GM18520 (cell line): ENCODE measurements at regions not wholly inside any gene's neighbourhood (a gene's known extent, or its start where the extent isn't known, plus 50 kb on each side); places are given as distances from the start of the nearest gene placed in this dataset.
"Not testable (repeated sequence)": the region's sequence is repeated elsewhere in the genome, so short reads cannot be mapped to it uniquely, and the experiment has no call there.

Source experiments
- ATAC-seq: cut with Tn5 transposase; IDR thresholded peaks from one replicate; pipeline ENCODE4 v1.9.1; 2021; ENCODE audit not compliant: unreplicated experiment

DNA sequence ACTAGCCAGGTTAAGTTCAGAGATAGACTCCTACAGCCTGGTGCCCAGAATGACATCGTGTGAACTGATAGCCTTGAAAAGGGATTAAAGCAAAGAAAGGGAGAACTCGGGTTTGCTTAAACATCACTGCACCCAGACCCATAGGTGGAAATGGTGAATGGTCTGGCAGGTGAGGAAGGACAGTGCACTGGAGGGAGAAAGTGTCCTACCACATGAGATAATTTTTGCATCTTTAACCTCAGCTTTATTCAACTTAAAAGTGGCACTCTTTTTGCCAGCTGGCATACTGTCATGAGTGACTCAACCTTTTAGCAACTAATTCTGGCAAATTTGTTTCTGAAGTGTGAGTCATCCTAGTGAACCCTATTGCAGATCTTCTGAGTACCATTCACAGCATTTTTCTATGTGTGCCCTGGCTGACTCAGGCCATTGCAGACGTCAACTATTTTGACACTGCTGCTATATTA is 53.0 kb upstream of the DAPP1 start:
- peak; percentile 97 for ATAC-seq

GRCh38 chr4:99762728-99763127 is 53.9 kb upstream of the DAPP1 start:
- ATAC-seq = no peak

- no peak for ATAC-seq
Observed at GRCh38 chr4:99759988-99760387, 56.6 kb upstream of the DAPP1 start.

- no peak for ATAC-seq
Observed at GRCh38 chr4:99759346-99759984, 57.2 kb upstream of the DAPP1 start.

DNA sequence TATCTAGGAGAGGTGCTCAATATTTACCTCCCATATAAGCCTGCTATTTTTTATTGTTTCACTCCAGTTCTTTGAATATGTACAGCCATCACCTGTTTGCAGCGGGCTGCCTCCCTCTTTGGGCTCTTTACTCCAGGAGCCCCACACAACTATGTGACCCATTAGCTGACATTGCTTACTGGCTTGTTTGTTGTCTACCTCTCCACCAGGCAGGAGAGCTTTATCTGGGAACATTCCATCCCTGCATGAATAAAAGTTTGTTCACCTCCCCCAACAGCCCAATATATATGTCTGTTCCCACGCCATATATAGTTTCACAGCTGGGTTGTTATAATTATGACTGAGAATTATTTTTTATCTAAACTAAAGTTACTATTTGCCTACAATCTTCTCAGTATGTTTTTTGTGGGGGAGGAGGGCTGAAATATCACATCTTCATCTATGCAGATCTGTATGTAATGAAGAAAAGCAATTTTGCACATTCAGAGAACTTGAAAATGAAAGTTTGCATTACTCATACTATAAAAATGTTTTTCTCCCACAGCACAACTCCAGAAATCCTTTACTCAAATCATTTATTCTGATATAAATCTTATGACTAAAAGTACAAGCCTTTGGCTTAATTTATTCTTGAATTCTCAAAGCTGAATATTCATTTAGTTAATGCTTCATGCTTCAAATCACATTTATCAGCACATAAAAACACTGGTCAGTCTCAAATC is 61.2 kb upstream of the DAPP1 start:
- no peak for ATAC-seq

DNA sequence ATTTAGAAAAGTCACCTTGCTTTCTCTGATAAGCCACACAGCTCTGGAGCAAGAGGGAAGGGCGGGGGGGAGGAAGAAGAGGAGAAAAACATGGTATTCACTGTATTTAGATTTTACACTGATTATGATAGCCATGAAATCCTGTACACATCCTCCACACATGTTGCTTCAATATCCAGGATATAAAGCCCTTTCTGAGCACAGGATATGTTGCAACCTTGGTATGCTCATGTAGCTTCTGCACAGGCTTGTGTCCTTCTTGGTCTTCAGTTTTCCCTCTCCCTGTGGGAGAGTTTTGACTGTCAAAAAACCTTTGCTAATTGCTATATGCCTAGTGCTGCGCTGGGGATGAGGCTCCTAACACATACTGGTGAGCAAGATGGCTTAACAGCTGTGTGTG is 61.9 kb upstream of the DAPP1 start:
- no peak for ATAC-seq

GRCh38 chr4:99753931-99754330 is 62.7 kb upstream of the DAPP1 start:
- no peak for ATAC-seq

DNA sequence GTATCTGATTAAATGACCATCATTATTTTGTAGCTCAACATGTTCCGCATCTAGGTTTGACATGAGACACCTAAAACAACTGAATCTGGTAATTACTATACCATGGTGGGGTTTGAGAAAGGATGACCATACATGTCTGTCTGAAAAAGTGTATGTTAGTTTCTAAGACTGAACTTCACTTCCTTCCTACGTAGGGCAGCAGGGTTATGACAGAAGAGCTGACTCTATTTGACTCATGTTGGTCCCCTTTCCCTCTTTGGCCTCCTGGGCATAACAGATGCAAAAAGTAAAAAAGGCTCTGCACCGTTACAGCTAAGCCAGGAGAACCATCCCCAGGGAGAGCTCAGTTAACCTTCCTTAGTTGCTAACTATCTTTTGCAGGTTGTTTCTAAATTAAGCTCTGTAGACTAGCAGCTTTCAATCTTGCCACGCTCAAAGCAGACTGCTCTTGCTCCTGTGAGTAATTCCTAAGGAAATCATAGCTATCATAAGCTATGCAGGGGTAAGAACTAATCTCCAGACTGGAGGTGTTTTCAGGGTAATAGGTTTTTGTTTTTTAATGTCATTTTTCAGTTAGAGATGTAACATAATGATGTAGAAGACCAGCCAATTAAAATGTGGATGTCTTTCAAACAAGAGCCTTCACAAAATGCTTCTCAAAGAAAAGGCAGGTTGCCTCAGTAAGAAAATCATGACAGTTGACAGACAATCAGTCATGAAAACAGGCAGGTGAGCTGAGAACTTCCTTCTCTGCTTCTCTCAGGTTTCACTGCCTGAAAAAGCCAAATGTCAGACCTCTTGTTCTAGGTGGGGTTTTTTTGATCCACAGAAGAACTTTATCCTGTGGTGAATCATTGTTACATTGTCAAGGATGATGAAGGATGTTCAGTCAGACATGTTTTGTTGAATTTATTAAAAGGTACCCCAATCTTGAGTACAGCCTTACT is 66.9 kb upstream of the DAPP1 start:
- no peak for ATAC-seq

DNA sequence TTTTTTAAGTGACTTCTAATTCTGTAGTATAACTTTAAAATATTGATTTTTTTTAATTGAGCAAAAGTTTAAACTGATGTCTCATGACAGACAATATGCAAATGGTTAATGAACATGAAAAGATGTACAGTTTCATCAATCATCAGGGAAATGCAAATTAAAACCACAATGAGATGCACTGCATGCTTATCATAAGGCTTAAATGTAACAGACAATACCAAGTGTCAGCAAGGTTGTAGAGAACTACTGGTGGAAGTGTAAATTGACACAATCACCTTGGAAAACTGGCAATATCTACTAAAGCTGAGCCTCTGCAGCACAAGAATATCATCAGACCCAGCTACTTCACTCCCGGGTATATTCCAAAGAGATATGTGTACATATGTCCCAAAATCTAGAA is 70.2 kb upstream of the DAPP1 start:
- no peak for ATAC-seq

- ATAC-seq = no peak
Observed at GRCh38 chr4:99736846-99737245, 79.2 kb upstream of the C4orf54 start.

GRCh38 chr4:99735822-99736221 is 78.2 kb upstream of the C4orf54 start:
- no peak for ATAC-seq

DNA sequence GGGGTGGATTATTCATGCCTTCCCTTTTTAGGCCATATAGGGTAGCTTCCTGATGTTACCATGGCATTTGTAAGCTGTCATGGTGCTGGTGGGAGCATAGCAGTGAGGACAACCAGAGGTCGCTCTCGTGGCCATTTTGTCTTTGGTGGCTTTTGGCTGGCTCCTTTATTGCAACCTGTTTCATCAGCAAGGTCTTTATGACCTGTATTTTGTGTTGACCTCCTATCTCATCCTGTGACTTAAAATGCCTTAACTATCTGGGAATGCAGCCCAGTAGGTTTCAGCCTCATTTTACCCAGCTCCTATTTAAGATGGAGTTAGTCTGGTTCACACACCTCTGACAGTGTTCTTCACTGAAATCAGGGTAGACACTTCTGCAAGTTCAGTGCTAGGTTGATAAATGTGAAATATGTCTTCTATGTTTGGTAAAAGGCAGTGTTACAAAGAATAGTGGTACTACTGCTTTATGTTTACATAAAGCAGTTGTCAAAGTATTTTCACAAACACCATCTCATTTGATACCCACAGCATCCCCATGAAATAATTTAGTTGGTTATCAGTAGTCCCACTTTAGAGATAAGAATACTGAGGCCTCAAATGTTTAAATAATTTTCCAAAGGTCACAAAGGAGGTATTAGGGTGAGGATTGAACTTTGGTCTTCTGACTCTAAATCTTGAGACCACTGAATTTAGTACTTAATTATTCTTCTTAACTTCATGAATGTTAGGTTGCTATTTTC is 77.1 kb upstream of the C4orf54 start:
- no peak for ATAC-seq

DNA sequence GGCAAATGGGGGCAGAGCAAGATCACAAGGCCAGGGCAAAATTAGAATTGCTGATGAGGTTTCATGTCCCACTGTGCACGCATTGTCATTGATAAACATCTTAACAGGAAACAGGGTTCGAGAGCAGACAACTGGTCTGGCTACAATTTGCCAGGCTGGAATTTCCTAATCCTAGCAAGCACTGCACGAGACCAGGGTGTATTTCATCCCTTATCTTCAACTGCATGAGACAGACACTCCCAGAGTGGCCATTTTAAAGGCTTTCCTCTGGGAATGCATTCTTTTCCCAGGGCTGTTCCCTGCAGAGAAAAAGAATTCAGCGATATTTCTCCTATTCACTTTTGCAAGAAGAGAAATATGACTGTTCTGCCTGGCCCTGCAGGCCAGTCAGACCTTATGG is 75.8 kb upstream of the C4orf54 start:
- ATAC-seq = not testable (repeated sequence)

- no peak for ATAC-seq
Observed at GRCh38 chr4:99729186-99729585, 71.6 kb upstream of the C4orf54 start.

GRCh38 chr4:99724067-99724466 is 66.4 kb upstream of the C4orf54 start:
- no peak for ATAC-seq

DNA sequence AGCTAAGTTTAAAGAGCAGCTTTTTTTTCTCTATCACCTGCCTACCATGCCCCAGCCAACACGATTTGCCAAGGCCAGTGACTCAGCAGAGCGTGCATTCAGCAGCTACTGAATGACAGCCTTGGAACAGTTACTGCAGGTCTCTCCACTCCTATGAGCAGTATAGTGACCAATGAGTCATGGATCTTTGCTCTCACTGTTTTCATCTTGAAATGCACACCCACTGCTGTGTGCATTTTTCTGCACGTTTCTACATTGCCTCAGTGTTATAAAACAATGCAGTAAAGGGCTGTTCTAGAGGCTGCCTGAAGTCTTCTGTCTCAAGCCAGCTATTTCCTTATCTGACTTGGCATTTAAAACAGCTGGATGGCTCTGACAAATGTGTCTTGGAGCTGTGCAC is 66.0 kb upstream of the C4orf54 start:
- ATAC-seq = no peak

DNA sequence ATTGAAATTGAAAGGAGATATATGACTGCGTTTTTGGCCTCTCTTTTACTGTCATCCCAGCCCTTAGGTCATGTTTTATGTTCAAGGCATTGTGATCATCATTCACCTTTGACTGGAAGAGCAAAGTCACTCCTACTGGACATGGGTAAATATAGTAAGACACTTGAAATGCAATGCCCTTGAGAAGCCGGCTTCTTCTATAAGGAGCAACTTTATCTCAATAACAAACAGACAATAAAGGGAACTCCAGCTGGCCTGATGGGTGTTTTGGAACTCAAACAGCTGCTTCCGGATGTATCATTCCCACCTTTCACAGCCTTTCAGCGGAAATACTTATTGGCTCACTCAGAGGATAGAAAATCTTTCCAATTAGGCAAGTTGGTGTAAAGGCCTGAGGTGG is 65.1 kb upstream of the C4orf54 start:
- no peak for ATAC-seq

DNA sequence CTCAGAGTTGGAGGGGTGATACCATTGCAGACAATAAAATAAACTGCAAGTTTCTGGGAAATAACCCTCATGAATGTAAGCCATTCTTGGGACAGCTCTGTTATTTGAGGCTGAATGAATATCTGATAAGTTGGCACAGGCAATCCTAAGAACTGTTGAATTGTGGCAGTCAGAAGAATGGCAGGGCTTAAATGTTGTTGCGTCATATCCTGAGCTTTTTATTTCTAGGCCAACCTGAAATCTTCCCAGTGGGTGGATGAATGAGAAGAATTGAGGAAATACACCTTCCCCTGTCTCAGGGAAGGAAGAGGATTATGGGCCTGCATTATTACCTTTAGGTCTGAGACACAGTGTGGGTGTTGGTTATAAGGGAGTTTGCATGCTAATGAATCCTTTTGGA is 64.4 kb upstream of the C4orf54 start:
- no peak for ATAC-seq

- no peak for ATAC-seq
Observed at GRCh38 chr4:99720206-99720605, 62.6 kb upstream of the C4orf54 start.

GRCh38 chr4:99716996-99717395 is 59.4 kb upstream of the C4orf54 start:
- ATAC-seq = no peak

DNA sequence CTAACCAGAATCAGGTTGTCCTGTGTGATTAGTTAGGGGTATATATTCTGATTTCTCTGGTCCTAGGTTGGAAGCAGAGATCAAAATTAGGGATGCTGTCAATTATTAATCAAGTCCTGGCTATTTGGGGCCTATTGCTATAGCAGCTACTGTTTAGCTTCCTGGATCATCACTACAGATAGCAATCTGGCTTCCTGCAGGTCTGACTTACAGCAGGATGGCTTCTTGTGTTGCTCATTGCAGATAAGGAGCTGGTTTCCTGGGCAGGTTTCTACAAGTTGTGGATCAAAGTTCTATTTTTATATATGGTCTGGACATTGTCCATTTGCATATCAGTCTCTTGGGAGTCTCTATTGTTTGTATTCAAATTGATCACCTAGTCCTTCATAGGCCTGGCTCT is 57.7 kb upstream of the C4orf54 start:
- ATAC-seq = no peak
